GM23248 (cell line): ENCODE measurements at regions not wholly inside any gene's neighbourhood (a gene's known extent, or its start where the extent isn't known, plus 50 kb on each side); places are given as distances from the start of the nearest gene placed in this dataset.

Source experiments
- DNase-seq: peaks from one replicate; pipeline ENCODE4 v3.0.0-alpha.2; 2015
- H2AFZ ChIP-seq: fragments of 200-600 bp; sonication (generic); 2 replicates; pipeline ENCODE4 v1.6.1; 2016; ENCODE audit warnings: antibody characterized with exemption
- H3F3A ChIP-seq: fragments of 200-600 bp; sonication (generic); 2 replicates; pipeline ENCODE4 v1.6.1; 2016; ENCODE audit warnings: mild to moderate bottlenecking, antibody characterized with exemption, mixed run types; ENCODE audit not compliant: insufficient read depth
- H3K27ac ChIP-seq: fragments of 200-600 bp; sonication (generic); 2 replicates; pipeline ENCODE4 v1.5.1; 2016; ENCODE audit warnings: mild to moderate bottlenecking
- H3K27me3 ChIP-seq: fragments of 200-600 bp; sonication (generic); replicated peaks from 2 replicates; pipeline ENCODE4 v1.6.1; 2016; ENCODE audit warnings: mild to moderate bottlenecking; ENCODE audit not compliant: insufficient read depth
- H3K36me3 ChIP-seq: fragments of 200-600 bp; sonication (generic); 2 replicates; pipeline ENCODE4 v1.6.1; 2016; ENCODE audit warnings: low read depth, mild to moderate bottlenecking
- H3K4me1 ChIP-seq: fragments of 200-600 bp; sonication (generic); 2 replicates; pipeline ENCODE4 v1.6.1; 2016; ENCODE audit warnings: mild to moderate bottlenecking; ENCODE audit not compliant: insufficient read depth
- H3K4me2 ChIP-seq: fragments of 200-600 bp; sonication (generic); one replicate; pipeline ENCODE4 v1.6.1; 2016; ENCODE audit warnings: mild to moderate bottlenecking; ENCODE audit not compliant: unreplicated experiment
- H3K4me3 ChIP-seq: fragments of 200-600 bp; sonication (generic); 2 replicates; pipeline ENCODE4 v1.5.1; 2016; ENCODE audit warnings: mild to moderate bottlenecking
- H3K79me2 ChIP-seq: fragments of 200-600 bp; sonication (generic); 2 replicates; pipeline ENCODE4 v1.6.1; 2016; ENCODE audit warnings: mild to moderate bottlenecking; ENCODE audit not compliant: insufficient read depth
- H3K9ac ChIP-seq: fragments of 200-600 bp; sonication (generic); 2 replicates; pipeline ENCODE4 v1.6.1; 2016; ENCODE audit warnings: mild to moderate bottlenecking
- H3K9me2 ChIP-seq: fragments of 200-600 bp; sonication (generic); 2 replicates; pipeline ENCODE4 v1.6.1; 2016; ENCODE audit warnings: mixed run types, mild to moderate bottlenecking, moderate library complexity; ENCODE audit not compliant: insufficient read depth
- H3K9me3 ChIP-seq: fragments of 200-600 bp; sonication (generic); one replicate; pipeline ENCODE4 v1.6.1; 2017; ENCODE audit warnings: low read depth
- H4K20me1 ChIP-seq: fragments of 200-600 bp; sonication (generic); 2 replicates; pipeline ENCODE4 v1.6.0; 2016; ENCODE audit not compliant: insufficient read depth
- EZH2 ChIP-seq: fragments of 200-600 bp; sonication (generic); IDR thresholded peaks from 2 replicates; pipeline ENCODE4 v1.6.1; 2018; ENCODE audit warnings: antibody characterized with exemption, mild to moderate bottlenecking; ENCODE audit not compliant: insufficient read depth, poor library complexity, severe bottlenecking
- EZH2phosphoT487 ChIP-seq: fragments of 200-600 bp; sonication (generic); IDR thresholded peaks from 2 replicates; pipeline ENCODE4 v1.6.1; 2018; ENCODE audit warnings: antibody characterized with exemption, moderate library complexity, mild to moderate bottlenecking, low read depth; ENCODE audit not compliant: insufficient read depth
- WGBS, 2 experiments: methylation state at CpG; one replicate each; pipeline ENCODE4 v1.1.6; 2015 to 2017; ENCODE audit warnings: low lambda C conversion rate in 2 of 2, low coverage in 1 of 2; ENCODE audit errors: missing lambda C conversion rate in 2 of 2; 5-methylcytosine and 5-hydroxymethylcytosine counted together
- in situ Hi-C: fragments of 300-500 bp; cut with MboI; formaldehyde crosslinking; loops from 2 replicates; pipeline ENCODE4 v1.15.0; 2020

DNA sequence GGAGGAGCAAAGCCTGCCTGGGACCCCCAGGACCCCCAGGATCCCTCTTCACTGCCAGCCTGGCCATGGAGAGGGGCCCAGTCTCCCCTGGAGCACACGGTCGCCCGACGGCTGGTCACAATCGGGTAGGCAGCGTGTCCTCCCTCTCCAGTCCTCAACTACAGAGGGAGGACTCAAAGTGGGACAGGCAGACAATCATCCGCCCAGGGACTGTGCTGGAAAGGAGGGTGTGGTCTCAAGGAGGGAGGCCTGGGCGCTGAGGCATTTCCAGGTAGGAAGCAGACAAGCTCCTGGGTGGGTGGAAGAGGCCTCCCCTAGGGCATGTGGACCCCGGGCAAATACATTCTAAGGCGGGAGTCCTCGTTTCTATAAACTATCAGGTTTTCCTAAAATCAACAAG lies 93.2 kb upstream of the ADAMTS2 start:
- no peak overlapping the region for H3K4me3 ChIP-seq
- no peak overlapping the region for H3K4me2 ChIP-seq
- H3F3A ChIP-seq, result no peaks in the 10 kb centered on the region
- in situ Hi-C loops, result no loop called here
- WGBS, 2 experiments, result 47 to 49% methylated on average over 5 to 11 of the region's 11 CpGs
- H3K79me2 ChIP-seq, result no peaks in the 10 kb centered on the region
- H3K36me3 ChIP-seq, result no peaks in the 10 kb centered on the region
- no peaks in the 10 kb centered on the region for H3K9me2 ChIP-seq
- H3K9me3 ChIP-seq, result no peaks in the 10 kb centered on the region
- no peak overlapping the region for H3K27ac ChIP-seq
- H2AFZ ChIP-seq, result no peak overlapping the region
- H3K27me3 ChIP-seq, result no peaks in the 10 kb centered on the region
- H4K20me1 ChIP-seq, result no peaks in the 10 kb centered on the region
- TF ChIP-seq EZH2phosphoT487 (no peak), EZH2 (no peak)
- no peak for DNase-seq
- H3K9ac ChIP-seq, result no peak overlapping the region
- H3K4me1 ChIP-seq, result no peaks in the 10 kb centered on the region

GRCh38 chr5:179438011-179438441 lies 92.8 kb upstream of the ADAMTS2 start:
- Histone ChIP-seq H3K4me3 (no peak overlapping the region), H3K9me3 (no peaks in the 10 kb centered on the region), H2AFZ (no peak overlapping the region), H3K79me2 (no peaks in the 10 kb centered on the region), H3K9me2 (no peaks in the 10 kb centered on the region), H3K36me3 (no peaks in the 10 kb centered on the region), H3K27me3 (no peaks in the 10 kb centered on the region), H3K4me2 (no peak overlapping the region), H3K4me1 (no peaks in the 10 kb centered on the region), H3F3A (no peaks in the 10 kb centered on the region), H3K27ac (no peak overlapping the region), H3K9ac (no peak overlapping the region), H4K20me1 (no peaks in the 10 kb centered on the region)
- TF ChIP-seq EZH2 (no peak), EZH2phosphoT487 (no peak)
- no peak for DNase-seq
- WGBS, 2 experiments, result 18 to 32% methylated on average over 15 of the region's 15 CpGs
- in situ Hi-C loops, result no loop called here

DNA sequence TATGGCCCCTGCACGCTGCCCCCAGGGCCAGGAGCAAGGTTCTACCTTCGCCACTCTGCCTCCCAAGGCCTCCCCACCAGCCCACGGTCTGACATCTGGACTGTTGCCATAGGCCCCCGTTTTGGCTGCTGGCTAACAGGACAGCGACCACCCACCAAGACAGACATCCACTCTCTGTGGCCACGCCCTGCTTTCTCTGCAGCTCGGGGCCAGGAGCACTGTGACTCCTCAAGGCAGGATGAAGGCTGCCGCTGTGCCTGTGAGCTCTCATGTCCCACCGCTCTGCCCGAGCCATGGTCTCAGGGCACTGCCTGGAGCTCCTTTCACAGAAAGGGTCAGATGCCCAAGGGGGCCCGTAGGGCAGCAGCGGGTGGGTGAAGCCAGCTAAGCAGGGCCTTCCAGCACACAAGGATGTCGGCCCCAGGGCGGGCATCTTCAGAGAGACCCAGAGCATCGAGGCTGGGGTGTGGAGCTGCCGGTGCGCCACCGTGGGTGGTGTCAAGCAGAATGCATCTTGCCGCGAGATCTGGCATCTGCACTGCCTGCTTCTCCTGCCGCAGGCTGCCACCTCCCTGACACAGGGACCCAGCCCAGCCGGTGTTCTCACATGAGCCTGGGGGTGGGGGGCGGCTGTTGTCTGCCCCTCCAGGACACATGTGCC lies 92.2 kb upstream of the ADAMTS2 start:
- DNase-seq, result no peak
- Histone ChIP-seq H3K9me2 (no peaks in the 10 kb centered on the region), H4K20me1 (no peaks in the 10 kb centered on the region), H3F3A (no peaks in the 10 kb centered on the region), H3K36me3 (no peaks in the 10 kb centered on the region), H3K27ac (no peak overlapping the region), H3K4me1 (no peaks in the 10 kb centered on the region), H3K9me3 (no peaks in the 10 kb centered on the region), H3K4me2 (no peak overlapping the region), H3K27me3 (no peaks in the 10 kb centered on the region), H3K9ac (no peak overlapping the region), H3K79me2 (no peaks in the 10 kb centered on the region), H3K4me3 (no peak overlapping the region), H2AFZ (no peak overlapping the region)
- WGBS, 2 experiments, result 59% methylated on average over 21 to 23 of the region's 23 CpGs
- in situ Hi-C loops, result no loop called here
- TF ChIP-seq EZH2phosphoT487 (no peak), EZH2 (no peak)

GRCh38 chr5:179436321-179437122 lies 91.3 kb upstream of the ADAMTS2 start:
- in situ Hi-C loops, result no loop called here
- Histone ChIP-seq H2AFZ (no peak overlapping the region), H3F3A (no peaks in the 10 kb centered on the region), H3K79me2 (no peaks in the 10 kb centered on the region), H3K4me3 (no peak overlapping the region), H3K9ac (no peak overlapping the region), H3K4me1 (no peaks in the 10 kb centered on the region), H4K20me1 (no peaks in the 10 kb centered on the region), H3K36me3 (no peaks in the 10 kb centered on the region), H3K27me3 (no peaks in the 10 kb centered on the region), H3K9me3 (no peaks in the 10 kb centered on the region), H3K4me2 (no peak overlapping the region), H3K9me2 (no peaks in the 10 kb centered on the region), H3K27ac (no peak overlapping the region)
- no peak for DNase-seq
- WGBS, 2 experiments, result 66% methylated on average over 23 to 24 of the region's 24 CpGs
- TF ChIP-seq EZH2, result no peak
- TF ChIP-seq EZH2phosphoT487, result no peak
